ENCODE measurements at regions not wholly inside any gene's neighbourhood (a gene's known extent, or its start where the extent isn't known, plus 50 kb on each side); places are given as distances from the start of the nearest gene placed in this dataset.

DNA sequence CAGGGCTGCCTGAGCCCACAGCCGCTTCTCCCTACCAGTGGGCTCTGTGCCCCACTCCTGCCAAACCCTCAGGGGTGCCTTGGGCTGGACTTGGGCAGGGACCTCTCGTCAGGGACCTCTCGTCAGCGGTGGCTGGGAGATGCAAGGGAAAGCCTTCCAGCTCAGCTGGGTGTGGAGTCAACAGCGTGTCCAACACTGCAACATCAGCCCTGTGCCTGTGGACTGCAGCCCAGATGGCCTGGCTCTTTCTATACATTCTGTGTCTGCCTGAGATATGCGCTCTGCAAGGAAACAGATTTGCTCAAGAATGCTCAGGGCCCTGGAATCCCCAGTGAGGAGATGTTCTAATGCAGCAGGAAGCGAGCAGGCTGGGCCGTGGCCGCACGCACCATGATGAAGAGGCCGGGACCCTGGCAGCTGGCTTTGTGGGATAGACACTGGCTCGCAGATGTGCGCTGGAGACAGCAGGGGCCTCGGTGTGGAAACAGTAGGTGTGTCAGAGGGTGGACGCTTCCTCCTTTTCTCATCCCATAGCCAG lies 85.0 kb upstream of the COL5A1 start:
- H3K27ac ChIP-seq (ENCODE audit: insufficient read depth in 1 of 2, low read depth in 1 of 2, low read length in 2 of 2, poor library complexity in 1 of 2, severe bottlenecking in 2 of 2), result no peak overlapping the region
- 98% methylated on average over 13 of the region's 15 CpGs for WGBS (ENCODE audit: insufficient coverage)
- no peak for DNase-seq
- ChIA-PET CTCF (interaction anchor here (1.1 kb wide), 1 partner anchor 111 kb away, joined by 3 read pairs; no protein-coding TSS in a partner anchor), POLR2A (no interaction called here)
- no peaks in the 10 kb centered on the region for H3K36me3 ChIP-seq (ENCODE audit: control insufficient read depth in 4 of 4, insufficient read depth in 4 of 4, low read length in 3 of 4)
- no peaks in the 10 kb centered on the region for H3K9me3 ChIP-seq (ENCODE audit: control extremely low read depth in 1 of 5, control insufficient read depth in 4 of 5, insufficient read depth in 2 of 5, low read depth in 1 of 5, low read length in 4 of 5)
- H3K4me3 ChIP-seq (ENCODE audit: control insufficient read depth in 1 of 7, extremely low read depth in 1 of 7, insufficient read depth in 4 of 7, low read depth in 2 of 7, low read length in 6 of 7), result no peak overlapping the region
- peaks cover 0 to 46% (median 33%) of the 10 kb centered on the region in 4 experiments for H3K4me1 ChIP-seq (ENCODE audit: control extremely low read depth in 1 of 4, control insufficient read depth in 4 of 4, insufficient read depth in 4 of 4, low read length in 3 of 4)
- no peaks in the 10 kb centered on the region for H3K27me3 ChIP-seq (replicated peaks in 2 of 5; ENCODE audit: control insufficient read depth in 4 of 5, insufficient read depth in 5 of 5, low read length in 4 of 5)

DNA sequence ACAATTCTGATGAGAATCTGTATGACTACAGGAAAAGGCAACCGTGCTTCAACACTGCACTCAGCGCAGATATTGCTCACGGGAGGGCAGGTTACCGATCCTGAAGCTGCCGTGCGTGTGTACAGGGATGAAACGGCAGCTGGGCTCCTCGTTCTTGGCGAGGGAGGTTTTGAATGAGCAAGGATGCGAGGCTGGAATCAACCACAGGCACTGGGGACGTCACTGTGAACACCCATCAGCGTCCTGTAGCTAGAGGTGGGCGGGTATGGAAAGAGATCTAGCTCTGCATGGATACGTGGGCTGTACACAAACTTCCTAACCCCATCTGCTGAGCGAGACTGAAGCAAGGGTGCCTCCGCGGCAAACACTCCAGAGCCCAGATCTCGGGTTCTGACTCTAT lies 84.3 kb upstream of the COL5A1 start:
- ChIA-PET CTCF (interaction anchor here (2.8 kb wide), 1 partner anchor 108 kb away, joined by 11 read pairs; no protein-coding TSS in a partner anchor), POLR2A (no interaction called here)
- H3K36me3 ChIP-seq (ENCODE audit: control insufficient read depth in 4 of 4, insufficient read depth in 4 of 4, low read length in 3 of 4), result no peaks in the 10 kb centered on the region
- no peak overlapping the region for H3K4me3 ChIP-seq (ENCODE audit: control insufficient read depth in 1 of 7, extremely low read depth in 1 of 7, insufficient read depth in 4 of 7, low read depth in 2 of 7, low read length in 6 of 7)
- peaks cover 0 to 38% (median 25%) of the 10 kb centered on the region in 4 experiments for H3K4me1 ChIP-seq (ENCODE audit: control extremely low read depth in 1 of 4, control insufficient read depth in 4 of 4, insufficient read depth in 4 of 4, low read length in 3 of 4)
- no peak for DNase-seq
- no peak overlapping the region for H3K27ac ChIP-seq (ENCODE audit: insufficient read depth in 1 of 2, low read depth in 1 of 2, low read length in 2 of 2, poor library complexity in 1 of 2, severe bottlenecking in 2 of 2)
- 96% methylated on average over 12 of the region's 18 CpGs for WGBS (ENCODE audit: insufficient coverage)
- no peaks in the 10 kb centered on the region for H3K27me3 ChIP-seq (replicated peaks in 2 of 5; ENCODE audit: control insufficient read depth in 4 of 5, insufficient read depth in 5 of 5, low read length in 4 of 5)
- H3K9me3 ChIP-seq (ENCODE audit: control extremely low read depth in 1 of 5, control insufficient read depth in 4 of 5, insufficient read depth in 2 of 5, low read depth in 1 of 5, low read length in 4 of 5), result no peaks in the 10 kb centered on the region

DNA sequence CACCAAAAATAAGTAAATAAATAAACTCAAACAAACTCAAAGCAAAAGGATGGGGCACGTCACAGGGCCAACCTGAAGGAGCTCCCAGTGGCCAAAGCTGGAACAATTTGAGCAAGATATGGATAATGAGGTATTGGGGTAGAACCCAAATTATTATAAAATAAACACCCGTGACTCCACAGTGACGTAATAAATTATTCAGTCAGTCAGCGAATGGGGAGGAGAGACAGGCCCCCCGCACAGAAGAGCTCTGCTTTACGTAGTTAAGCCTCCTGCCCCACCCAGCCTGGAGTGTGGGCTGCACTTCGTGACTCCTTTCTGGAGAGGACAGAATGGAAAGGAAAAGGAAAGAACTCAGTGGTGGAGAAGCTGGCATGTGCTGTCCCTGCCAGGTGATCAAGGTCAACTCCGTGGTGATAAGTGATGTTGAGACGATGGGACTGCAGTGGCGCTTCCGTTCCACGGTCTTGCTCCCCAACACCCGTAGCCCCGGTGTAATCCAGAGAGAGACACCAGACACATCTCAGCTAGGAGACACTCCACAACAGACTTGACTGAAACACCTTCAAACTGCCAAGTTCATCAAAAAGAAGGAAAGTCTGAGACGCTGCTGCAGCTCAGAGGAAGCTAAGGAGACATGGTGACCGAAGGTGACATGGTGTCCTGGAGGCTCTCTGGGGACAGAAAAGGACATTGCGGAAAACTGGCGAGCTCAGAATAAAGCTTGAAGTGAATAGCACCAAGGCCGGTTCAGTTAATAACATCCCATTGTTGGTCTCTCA lies 83.3 kb upstream of the COL5A1 start:
- no peak for DNase-seq
- 94% methylated on average over 13 of the region's 19 CpGs for WGBS (ENCODE audit: insufficient coverage)
- CTCF ChIA-PET, result interaction anchor here (0.9 to 2.8 kb wide), 4 partner anchors 54 to 109 kb away, joined by 3 to 11 read pairs (median 3); no protein-coding TSS in a partner anchor
- H3K4me3 ChIP-seq (ENCODE audit: control insufficient read depth in 1 of 7, extremely low read depth in 1 of 7, insufficient read depth in 4 of 7, low read depth in 2 of 7, low read length in 6 of 7), result no peak overlapping the region
- peaks cover 0 to 29% (median 16%) of the 10 kb centered on the region in 4 experiments for H3K4me1 ChIP-seq (ENCODE audit: control extremely low read depth in 1 of 4, control insufficient read depth in 4 of 4, insufficient read depth in 4 of 4, low read length in 3 of 4)
- no peaks in the 10 kb centered on the region for H3K36me3 ChIP-seq (ENCODE audit: control insufficient read depth in 4 of 4, insufficient read depth in 4 of 4, low read length in 3 of 4)
- no peak overlapping the region for H3K27ac ChIP-seq (ENCODE audit: insufficient read depth in 1 of 2, low read depth in 1 of 2, low read length in 2 of 2, poor library complexity in 1 of 2, severe bottlenecking in 2 of 2)
- H3K27me3 ChIP-seq (replicated peaks in 2 of 5; ENCODE audit: control insufficient read depth in 4 of 5, insufficient read depth in 5 of 5, low read length in 4 of 5), result no peaks in the 10 kb centered on the region
- POLR2A ChIA-PET, result no interaction called here
- no peaks in the 10 kb centered on the region for H3K9me3 ChIP-seq (ENCODE audit: control extremely low read depth in 1 of 5, control insufficient read depth in 4 of 5, insufficient read depth in 2 of 5, low read depth in 1 of 5, low read length in 4 of 5)

DNA sequence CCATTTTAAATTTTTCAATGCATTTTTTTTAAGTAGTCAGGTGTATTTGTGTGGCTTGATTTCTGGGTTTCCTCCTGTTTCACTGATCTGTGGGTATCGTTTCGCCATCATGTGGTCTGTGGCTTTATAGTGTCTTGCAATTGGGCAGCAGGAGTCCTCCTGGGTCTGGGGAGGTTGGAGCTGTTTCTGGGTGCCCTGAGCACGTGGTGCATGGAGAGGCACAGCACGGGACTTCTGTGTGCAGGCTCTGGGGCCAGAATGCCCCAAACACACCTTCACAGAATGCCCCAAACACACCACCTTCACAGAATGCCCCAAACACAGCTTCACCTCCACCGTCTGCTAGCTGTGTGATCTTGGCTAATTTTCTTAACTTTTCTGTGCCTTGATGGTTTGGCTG lies 82.6 kb upstream of the COL5A1 start:
- ChIA-PET POLR2A (interaction anchor here (0.7 kb wide), 1 partner anchor 61 kb away, joined by 3 read pairs; no protein-coding TSS in a partner anchor), CTCF (interaction anchor here (1.0 to 2.8 kb wide), 3 partner anchors 103 to 389 kb away, joined by 3 to 11 read pairs (median 4); no protein-coding TSS in a partner anchor)
- Histone ChIP-seq H3K9me3 (ENCODE audit: control extremely low read depth in 1 of 5, control insufficient read depth in 4 of 5, insufficient read depth in 2 of 5, low read depth in 1 of 5, low read length in 4 of 5) (peaks cover 0 to 3% (median 0%) of the 10 kb centered on the region in 5 experiments), H3K27ac (ENCODE audit: insufficient read depth in 1 of 2, low read depth in 1 of 2, low read length in 2 of 2, poor library complexity in 1 of 2, severe bottlenecking in 2 of 2) (no peak overlapping the region), H3K36me3 (ENCODE audit: control insufficient read depth in 4 of 4, insufficient read depth in 4 of 4, low read length in 3 of 4) (no peaks in the 10 kb centered on the region), H3K27me3 (replicated peaks in 2 of 5; ENCODE audit: control insufficient read depth in 4 of 5, insufficient read depth in 5 of 5, low read length in 4 of 5) (no peaks in the 10 kb centered on the region), H3K4me3 (ENCODE audit: control insufficient read depth in 1 of 7, extremely low read depth in 1 of 7, insufficient read depth in 4 of 7, low read depth in 2 of 7, low read length in 6 of 7) (no peak overlapping the region), H3K4me1 (ENCODE audit: control extremely low read depth in 1 of 4, control insufficient read depth in 4 of 4, insufficient read depth in 4 of 4, low read length in 3 of 4) (peaks cover 0 to 27% (median 15%) of the 10 kb centered on the region in 4 experiments)
- peak in 2 of 3 donors; percentile 71 for DNase-seq
- WGBS (ENCODE audit: insufficient coverage), result no CpG with 5 or more reads among the region's 5 CpGs

DNA sequence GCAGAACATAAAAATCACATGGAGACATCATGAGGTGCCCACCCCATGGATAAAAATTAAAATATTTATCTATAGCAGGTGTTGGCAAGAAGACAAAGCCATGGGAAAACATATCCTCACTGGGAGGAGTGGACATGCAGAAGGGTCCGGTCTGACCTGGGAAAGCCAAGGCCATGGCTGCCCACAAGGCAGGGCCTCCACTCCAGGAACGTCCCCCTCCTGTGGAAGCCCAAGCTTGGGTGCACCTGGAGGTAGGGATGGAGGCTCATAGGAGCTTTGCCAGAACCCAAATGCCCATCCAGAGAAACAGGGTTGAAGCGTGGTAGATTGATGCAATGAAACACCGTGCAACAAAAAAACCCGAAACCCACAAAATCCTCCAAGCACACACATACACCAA lies 81.4 kb upstream of the COL5A1 start:
- CTCF ChIA-PET, result interaction anchor here (0.6 to 1.6 kb wide), 2 partner anchors 111 to 390 kb away, joined by 3 to 4 read pairs; no protein-coding TSS in a partner anchor
- 93% methylated on average over 2 of the region's 5 CpGs for WGBS (ENCODE audit: insufficient coverage)

DNA sequence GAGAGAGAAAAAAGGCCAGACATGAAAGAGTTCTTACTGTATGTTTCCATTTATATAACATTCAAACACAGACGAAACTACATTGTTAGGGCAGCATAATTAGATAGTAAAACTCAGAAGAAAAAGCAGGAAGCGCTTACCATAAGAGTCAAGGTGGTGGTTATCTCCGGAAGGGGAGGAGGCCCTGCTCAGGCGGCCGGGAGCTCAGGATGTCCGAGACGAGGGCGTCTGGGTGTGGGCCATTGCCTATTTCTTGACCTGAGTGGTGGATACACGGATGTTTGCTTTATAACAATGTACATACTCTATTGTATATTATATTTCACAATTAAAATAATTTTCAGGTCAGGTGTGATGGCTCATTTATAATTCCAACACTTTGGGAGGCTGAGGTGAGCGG lies 80.9 kb upstream of the COL5A1 start:
- WGBS (ENCODE audit: insufficient coverage), result 20% methylated on average over 1 of the region's 10 CpGs

More for the DNA sequence above, 81.4 kb upstream of the COL5A1 start:
- POLR2A ChIA-PET, result no interaction called here
- Histone ChIP-seq H3K36me3 (ENCODE audit: control insufficient read depth in 4 of 4, insufficient read depth in 4 of 4, low read length in 3 of 4) (no peaks in the 10 kb centered on the region), H3K27ac (ENCODE audit: insufficient read depth in 1 of 2, low read depth in 1 of 2, low read length in 2 of 2, poor library complexity in 1 of 2, severe bottlenecking in 2 of 2) (no peak overlapping the region), H3K4me3 (ENCODE audit: control insufficient read depth in 1 of 7, extremely low read depth in 1 of 7, insufficient read depth in 4 of 7, low read depth in 2 of 7, low read length in 6 of 7) (peak overlapping the region in 2 of 7 experiments; percentile 24 to 25), H3K27me3 (replicated peaks in 2 of 5; ENCODE audit: control insufficient read depth in 4 of 5, insufficient read depth in 5 of 5, low read length in 4 of 5) (no peaks in the 10 kb centered on the region), H3K9me3 (ENCODE audit: control extremely low read depth in 1 of 5, control insufficient read depth in 4 of 5, insufficient read depth in 2 of 5, low read depth in 1 of 5, low read length in 4 of 5) (peaks cover 0 to 3% (median 1%) of the 10 kb centered on the region in 5 experiments), H3K4me1 (ENCODE audit: control extremely low read depth in 1 of 4, control insufficient read depth in 4 of 4, insufficient read depth in 4 of 4, low read length in 3 of 4) (peaks cover 0 to 27% (median 15%) of the 10 kb centered on the region in 4 experiments)
- DNase-seq, result no peak

More for the DNA sequence above, 80.9 kb upstream of the COL5A1 start:
- Histone ChIP-seq H3K27ac (ENCODE audit: insufficient read depth in 1 of 2, low read depth in 1 of 2, low read length in 2 of 2, poor library complexity in 1 of 2, severe bottlenecking in 2 of 2) (no peak overlapping the region), H3K9me3 (ENCODE audit: control extremely low read depth in 1 of 5, control insufficient read depth in 4 of 5, insufficient read depth in 2 of 5, low read depth in 1 of 5, low read length in 4 of 5) (peaks cover 0 to 3% (median 1%) of the 10 kb centered on the region in 5 experiments), H3K4me1 (ENCODE audit: control extremely low read depth in 1 of 4, control insufficient read depth in 4 of 4, insufficient read depth in 4 of 4, low read length in 3 of 4) (peaks cover 0 to 27% (median 15%) of the 10 kb centered on the region in 4 experiments), H3K27me3 (replicated peaks in 2 of 5; ENCODE audit: control insufficient read depth in 4 of 5, insufficient read depth in 5 of 5, low read length in 4 of 5) (no peaks in the 10 kb centered on the region), H3K36me3 (ENCODE audit: control insufficient read depth in 4 of 4, insufficient read depth in 4 of 4, low read length in 3 of 4) (no peaks in the 10 kb centered on the region), H3K4me3 (ENCODE audit: control insufficient read depth in 1 of 7, extremely low read depth in 1 of 7, insufficient read depth in 4 of 7, low read depth in 2 of 7, low read length in 6 of 7) (peak overlapping the region in 2 of 7 experiments; percentile 24 to 25)
- CTCF ChIA-PET, result interaction anchor here (0.6 to 1.9 kb wide), 2 partner anchors 25 to 111 kb away, joined by 3 to 6 read pairs; no protein-coding TSS in a partner anchor
- DNase-seq, result peak in 2 of 3 donors; percentile 26 to 45
- POLR2A ChIA-PET, result no interaction called here
